ENCODE measurements at regions not wholly inside any gene's neighbourhood (a gene's known extent, or its start where the extent isn't known, plus 50 kb on each side); places are given as distances from the start of the nearest gene placed in this dataset.

DNA sequence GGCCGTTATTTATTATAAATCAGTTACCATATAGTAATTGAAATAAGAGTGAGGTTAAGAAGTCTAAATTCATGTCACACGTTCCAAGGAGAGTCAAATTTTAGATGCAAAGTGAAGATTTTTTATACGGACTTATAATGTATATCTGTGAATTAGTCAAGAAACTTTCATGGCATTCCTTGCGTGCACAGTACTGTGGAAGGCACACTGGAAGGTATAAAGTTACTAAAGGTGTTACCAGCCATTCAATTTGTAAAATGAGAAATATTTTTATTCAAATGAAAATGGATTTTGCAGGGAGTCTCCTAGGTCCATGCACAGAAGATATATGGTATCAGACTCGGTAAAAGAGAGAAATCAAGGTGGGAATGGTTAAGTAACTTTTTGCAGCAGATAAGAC, 408.1 kb upstream of the CTNND2 start:
- TF ChIP-seq, protein P1, sequence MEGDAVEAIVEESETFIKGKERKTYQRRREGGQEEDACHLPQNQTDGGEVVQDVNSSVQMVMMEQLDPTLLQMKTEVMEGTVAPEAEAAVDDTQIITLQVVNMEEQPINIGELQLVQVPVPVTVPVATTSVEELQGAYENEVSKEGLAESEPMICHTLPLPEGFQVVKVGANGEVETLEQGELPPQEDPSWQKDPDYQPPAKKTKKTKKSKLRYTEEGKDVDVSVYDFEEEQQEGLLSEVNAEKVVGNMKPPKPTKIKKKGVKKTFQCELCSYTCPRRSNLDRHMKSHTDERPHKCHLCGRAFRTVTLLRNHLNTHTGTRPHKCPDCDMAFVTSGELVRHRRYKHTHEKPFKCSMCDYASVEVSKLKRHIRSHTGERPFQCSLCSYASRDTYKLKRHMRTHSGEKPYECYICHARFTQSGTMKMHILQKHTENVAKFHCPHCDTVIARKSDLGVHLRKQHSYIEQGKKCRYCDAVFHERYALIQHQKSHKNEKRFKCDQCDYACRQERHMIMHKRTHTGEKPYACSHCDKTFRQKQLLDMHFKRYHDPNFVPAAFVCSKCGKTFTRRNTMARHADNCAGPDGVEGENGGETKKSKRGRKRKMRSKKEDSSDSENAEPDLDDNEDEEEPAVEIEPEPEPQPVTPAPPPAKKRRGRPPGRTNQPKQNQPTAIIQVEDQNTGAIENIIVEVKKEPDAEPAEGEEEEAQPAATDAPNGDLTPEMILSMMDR (conservative IDR thresholded peaks at IDR 0.05; ENCODE audit: low read length): no peak
- no peak for TF ChIP-seq EZH2phosphoT487 (IDR thresholded peaks at IDR 0.05; ENCODE audit: borderline replicate concordance, low read depth, low read length)
